Mesenchymal stem cell (in vitro differentiated cells and primary cell): ENCODE measurements at regions not wholly inside any gene's neighbourhood (a gene's known extent, or its start where the extent isn't known, plus 50 kb on each side); places are given as distances from the start of the nearest gene placed in this dataset.

Experiments
- DNase-seq: peaks from one replicate; pipeline ENCODE4 v3.0.0-alpha.2; 2013
- H2AFZ ChIP-seq: one replicate; pipeline ENCODE4 v1.6.1; 2013; ENCODE audit warnings: low read depth, mild to moderate bottlenecking, control low read depth, inconsistent platforms, low read length, moderate library complexity
- H2AK5ac ChIP-seq: 2 replicates; pipeline ENCODE4 v1.6.1; 2013; ENCODE audit warnings: low read length, moderate library complexity, mild to moderate bottlenecking, inconsistent platforms; ENCODE audit not compliant: severe bottlenecking
- H2BK120ac ChIP-seq: one replicate; pipeline ENCODE4 v1.6.1; 2013; ENCODE audit warnings: low read depth, mild to moderate bottlenecking, inconsistent platforms, low read length, moderate library complexity
- H2BK12ac ChIP-seq, 2 experiments: one replicate each; pipeline ENCODE4 v1.6.1; 2013; ENCODE audit warnings: inconsistent platforms in 2 of 2, low read length in 2 of 2, mild to moderate bottlenecking in 2 of 2, moderate library complexity in 2 of 2, control low read depth in 1 of 2
- H2BK15ac ChIP-seq: one replicate; pipeline ENCODE4 v1.6.1; 2013; ENCODE audit warnings: mild to moderate bottlenecking, low read depth, inconsistent platforms; ENCODE audit not compliant: poor library complexity, severe bottlenecking
- H2BK5ac ChIP-seq: 2 replicates; pipeline ENCODE4 v1.6.1; 2013; ENCODE audit warnings: low read depth, mild to moderate bottlenecking, low read length, control low read depth, inconsistent platforms; ENCODE audit not compliant: poor library complexity, severe bottlenecking
- H3K14ac ChIP-seq, 2 experiments: one replicate each; pipeline ENCODE4 v1.6.1; 2013; ENCODE audit warnings: inconsistent platforms in 2 of 2, low read length in 2 of 2, control low read depth in 1 of 2, mild to moderate bottlenecking in 1 of 2, moderate library complexity in 1 of 2
- H3K18ac ChIP-seq, 2 experiments: one replicate each; pipeline ENCODE4 v1.6.1; 2013; ENCODE audit warnings: inconsistent platforms in 2 of 2, low read length in 2 of 2, control low read depth in 1 of 2, low read depth in 1 of 2, mild to moderate bottlenecking in 1 of 2
- H3K23ac ChIP-seq, 2 experiments: one replicate each; pipeline ENCODE4 v1.6.1; 2013; ENCODE audit warnings: inconsistent platforms in 2 of 2, low read length in 2 of 2, mild to moderate bottlenecking in 2 of 2, moderate library complexity in 2 of 2, control low read depth in 1 of 2
- H3K27ac ChIP-seq: 2 replicates; pipeline ENCODE4 v1.5.1; 2013; ENCODE audit warnings: mild to moderate bottlenecking, moderate library complexity, low read length, control low read depth, inconsistent platforms; ENCODE audit not compliant: poor library complexity, severe bottlenecking
- H3K27me3 ChIP-seq, 2 experiments: 2 replicates each; pipeline versions ENCODE4 v1.6.1 to v1.7.0; 2013; ENCODE audit warnings: low read length in 2 of 2, mild to moderate bottlenecking in 2 of 2, moderate library complexity in 2 of 2, control low read depth in 1 of 2, inconsistent platforms in 1 of 2; ENCODE audit not compliant: control insufficient read depth in 1 of 2, insufficient read depth in 1 of 2
- H3K36me3 ChIP-seq, 2 experiments: 2 replicates each; pipeline versions ENCODE4 v1.6.1 to v1.7.0; 2013; ENCODE audit warnings: low read length in 2 of 2, control low read depth in 1 of 2, inconsistent platforms in 1 of 2, low read depth in 1 of 2, mild to moderate bottlenecking in 1 of 2; ENCODE audit not compliant: insufficient read depth in 2 of 2, control insufficient read depth in 1 of 2
- H3K4ac ChIP-seq, 2 experiments: one replicate each; pipeline ENCODE4 v1.6.1; 2013; ENCODE audit warnings: inconsistent platforms in 2 of 2, low read length in 2 of 2, mild to moderate bottlenecking in 2 of 2, moderate library complexity in 2 of 2, control low read depth in 1 of 2, low read depth in 1 of 2
- H3K4me1 ChIP-seq: 2 replicates; pipeline ENCODE4 v1.6.1; 2013; ENCODE audit warnings: low read depth, low read length, control low read depth; ENCODE audit not compliant: control insufficient read depth, insufficient read depth
- H3K4me2 ChIP-seq: 2 replicates; pipeline ENCODE4 v1.6.1; 2013; ENCODE audit warnings: low read length, mild to moderate bottlenecking, inconsistent platforms; ENCODE audit not compliant: poor library complexity, severe bottlenecking
- H3K4me3 ChIP-seq, 2 experiments: 2 replicates each; pipeline versions ENCODE4 v1.5.1 to v1.7.0; 2013; ENCODE audit warnings: low read length in 2 of 2, mild to moderate bottlenecking in 2 of 2, control low read depth in 1 of 2, low read depth in 1 of 2; ENCODE audit not compliant: insufficient read depth in 1 of 2
- H3K79me1 ChIP-seq: replicated peaks from 2 replicates; pipeline ENCODE4 v1.6.1; 2013; ENCODE audit warnings: mild to moderate bottlenecking, control low read depth, low read length, inconsistent platforms; ENCODE audit not compliant: poor library complexity, severe bottlenecking
- H3K9ac ChIP-seq: 2 replicates; pipeline ENCODE4 v1.7.0; 2013; ENCODE audit warnings: mild to moderate bottlenecking, low read length, moderate library complexity
- H3K9me3 ChIP-seq: 2 replicates; pipeline ENCODE4 v1.7.0; 2013; ENCODE audit warnings: mild to moderate bottlenecking, low read length; ENCODE audit not compliant: control insufficient read depth
- H4K8ac ChIP-seq: one replicate; pipeline ENCODE4 v1.6.1; 2013; ENCODE audit warnings: inconsistent platforms, mild to moderate bottlenecking, low read length, moderate library complexity
- H4K91ac ChIP-seq: one replicate; pipeline ENCODE4 v1.6.1; 2013; ENCODE audit warnings: mild to moderate bottlenecking, low read length, inconsistent platforms
- WGBS: methylation state at CpG from one replicate; pipeline ENCODE4 v1.1.7; 2013; ENCODE audit warnings: mixed read lengths; 5-methylcytosine and 5-hydroxymethylcytosine counted together

DNA sequence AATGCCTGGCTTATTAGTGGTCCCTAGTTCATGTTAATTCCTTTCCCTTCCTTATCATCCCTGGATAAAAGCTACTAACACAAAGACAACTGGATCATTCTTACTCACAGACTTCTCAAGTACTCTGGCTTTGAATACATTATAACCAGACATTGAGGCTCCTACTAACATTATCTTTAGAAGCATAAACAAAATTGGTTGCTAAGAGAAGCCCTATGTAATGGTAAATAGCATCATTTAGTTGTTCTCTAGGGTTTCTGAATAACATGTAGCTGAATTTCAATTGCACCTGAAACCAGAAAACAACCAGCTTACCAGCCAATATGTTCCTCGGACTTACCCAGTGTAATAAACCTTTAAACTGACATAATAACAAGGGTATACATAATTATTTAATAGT lies 114.1 kb upstream of the NCKAP5 start:
- H3K79me1 ChIP-seq: no peaks in the 10 kb centered on the region
- H2BK12ac ChIP-seq: no peak overlapping the region
- H2BK120ac ChIP-seq: no peak overlapping the region
- no peak overlapping the region for H3K9ac ChIP-seq
- no peak overlapping the region for H3K18ac ChIP-seq
- H4K91ac ChIP-seq: no peak overlapping the region
- no peak overlapping the region for H3K4me3 ChIP-seq
- H3K4me2 ChIP-seq: no peak overlapping the region
- no peak overlapping the region for H3K4ac ChIP-seq
- H3K27ac ChIP-seq: no peak overlapping the region
- no peak overlapping the region for H3K14ac ChIP-seq
- peak; percentile 78 for DNase-seq
- H3K36me3 ChIP-seq: no peaks in the 10 kb centered on the region
- no peaks in the 10 kb centered on the region for H3K4me1 ChIP-seq
- H2BK15ac ChIP-seq: no peak overlapping the region
- H2BK5ac ChIP-seq: no peak overlapping the region
- H2AFZ ChIP-seq: no peak overlapping the region
- H2AK5ac ChIP-seq: no peak overlapping the region
- H4K8ac ChIP-seq: no peak overlapping the region
- no peak overlapping the region for H3K23ac ChIP-seq
- no peaks in the 10 kb centered on the region for H3K27me3 ChIP-seq
- H3K9me3 ChIP-seq: no peaks in the 10 kb centered on the region
- 100% methylated on average over 1 of the region's 1 CpG for WGBS

DNA sequence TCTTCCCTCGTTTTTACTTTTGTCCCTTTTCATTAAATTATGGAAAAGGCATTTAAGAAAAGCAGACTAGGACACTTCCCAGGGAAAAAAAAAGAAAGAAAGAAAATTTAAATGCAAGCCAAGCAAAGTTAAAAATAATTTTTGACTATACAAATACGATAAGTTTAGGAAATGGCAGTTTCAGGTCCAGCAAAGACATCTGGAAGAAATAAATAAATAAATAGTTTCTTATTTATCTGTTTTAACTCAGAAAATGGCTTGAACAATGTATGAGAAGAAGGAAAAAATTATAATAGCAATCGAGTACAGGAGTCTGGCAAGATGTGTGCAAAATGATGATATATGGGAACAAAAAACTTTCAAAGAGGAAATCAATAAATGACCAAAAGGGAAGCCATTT lies 114.6 kb upstream of the NCKAP5 start:
- no peak overlapping the region for H4K91ac ChIP-seq
- no peak overlapping the region for H3K4ac ChIP-seq
- WGBS: 88% methylated on average over 2 of the region's 3 CpGs

DNA sequence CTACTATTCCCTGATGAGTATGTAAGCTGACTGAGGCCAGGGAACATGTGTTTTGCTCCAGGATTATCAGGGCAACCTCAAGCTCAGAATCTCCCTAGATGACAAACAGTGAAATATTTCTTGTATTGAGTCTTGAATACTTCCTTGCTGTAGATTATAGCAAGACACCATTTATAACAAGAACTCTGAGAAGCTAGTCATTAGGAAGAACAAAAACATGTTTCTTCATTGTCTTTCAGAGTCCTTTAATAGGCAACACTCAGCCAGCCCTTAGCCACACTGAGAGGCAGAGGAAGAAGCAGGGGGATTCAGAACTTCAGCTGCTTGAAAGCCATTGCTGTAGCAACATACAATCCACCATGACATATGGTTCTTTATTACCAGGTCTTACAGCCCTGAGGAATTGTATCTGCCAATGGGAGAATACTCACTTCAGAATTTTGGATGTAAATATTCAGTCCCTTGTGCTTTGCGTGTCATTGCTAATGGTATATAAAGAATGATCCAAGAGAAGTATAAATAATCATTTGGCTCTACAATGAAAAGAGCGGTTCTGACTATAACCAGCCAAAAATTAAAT lies 117.5 kb upstream of the NCKAP5 start:
- 93% methylated on average over 1 of the region's 2 CpGs for WGBS
- Histone ChIP-seq H3K9me3 (no peaks in the 10 kb centered on the region), H3K9ac (no peak overlapping the region), H3K14ac (no peak overlapping the region), H4K91ac (no peak overlapping the region), H3K4me2 (no peak overlapping the region), H2BK15ac (no peak overlapping the region), H4K8ac (no peak overlapping the region), H2AK5ac (no peak overlapping the region), H2BK5ac (no peak overlapping the region), H2BK120ac (no peak overlapping the region), H3K4ac (no peak overlapping the region), H3K4me1 (no peaks in the 10 kb centered on the region), H3K36me3 (no peaks in the 10 kb centered on the region), H3K23ac (no peak overlapping the region), H3K27me3 (peaks cover 0 to 6% of the 10 kb centered on the region in 2 experiments), H2BK12ac (no peak overlapping the region), H3K27ac (no peak overlapping the region), H3K4me3 (no peak overlapping the region), H2AFZ (no peak overlapping the region), H3K79me1 (no peaks in the 10 kb centered on the region), H3K18ac (no peak overlapping the region)
- DNase-seq: no peak

More for the DNA sequence above, 114.6 kb upstream of the NCKAP5 start:
- no peak for DNase-seq
- no peak overlapping the region for H3K23ac ChIP-seq
- H3K9me3 ChIP-seq: no peaks in the 10 kb centered on the region
- no peak overlapping the region for H2BK120ac ChIP-seq
- no peak overlapping the region for H3K18ac ChIP-seq
- no peak overlapping the region for H2AK5ac ChIP-seq
- H3K79me1 ChIP-seq: no peaks in the 10 kb centered on the region
- H2BK15ac ChIP-seq: no peak overlapping the region
- no peak overlapping the region for H3K14ac ChIP-seq
- no peak overlapping the region for H4K8ac ChIP-seq
- H2BK5ac ChIP-seq: no peak overlapping the region
- no peaks in the 10 kb centered on the region for H3K27me3 ChIP-seq
- H3K9ac ChIP-seq: no peak overlapping the region
- no peak overlapping the region for H2AFZ ChIP-seq
- H3K36me3 ChIP-seq: no peaks in the 10 kb centered on the region
- no peak overlapping the region for H2BK12ac ChIP-seq
- H3K27ac ChIP-seq: no peak overlapping the region
- H3K4me2 ChIP-seq: no peak overlapping the region
- no peak overlapping the region for H3K4me3 ChIP-seq
- no peaks in the 10 kb centered on the region for H3K4me1 ChIP-seq

DNA sequence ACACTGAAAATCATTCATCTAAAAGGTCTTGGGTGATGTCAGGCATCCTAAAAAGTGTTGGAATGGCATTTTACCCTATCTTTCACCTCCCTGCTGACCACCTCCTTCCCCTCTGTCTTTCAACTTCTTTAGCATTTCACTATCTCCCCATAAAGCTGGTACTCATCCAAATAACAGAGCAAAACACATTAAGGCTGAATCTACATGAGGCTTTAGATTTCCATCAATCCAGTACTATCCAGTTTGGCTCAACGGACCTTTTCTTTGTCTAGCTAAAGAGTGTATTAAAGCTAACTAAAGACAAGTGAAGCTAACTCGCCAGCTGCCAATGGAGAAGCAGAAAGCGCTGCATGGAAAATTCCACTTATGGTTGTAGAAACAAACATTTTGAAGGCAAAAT lies 122.5 kb upstream of the NCKAP5 start:
- H2AK5ac ChIP-seq: no peak overlapping the region
- no peak overlapping the region for H3K4me2 ChIP-seq
- no peak overlapping the region for H3K27ac ChIP-seq
- H3K9ac ChIP-seq: no peak overlapping the region
- H4K91ac ChIP-seq: no peak overlapping the region
- H3K79me1 ChIP-seq: no peaks in the 10 kb centered on the region
- H3K23ac ChIP-seq: no peak overlapping the region
- no peak overlapping the region for H3K14ac ChIP-seq
- H3K36me3 ChIP-seq: no peaks in the 10 kb centered on the region
- H3K18ac ChIP-seq: no peak overlapping the region
- H2BK15ac ChIP-seq: no peak overlapping the region
- H2BK120ac ChIP-seq: no peak overlapping the region
- no peak overlapping the region for H3K4me3 ChIP-seq
- WGBS: 100% methylated on average over 1 of the region's 3 CpGs
- H2AFZ ChIP-seq: no peak overlapping the region
- H3K4ac ChIP-seq: no peak overlapping the region
- H2BK5ac ChIP-seq: no peak overlapping the region
- H4K8ac ChIP-seq: no peak overlapping the region
- H3K9me3 ChIP-seq: peaks cover 3% of the 10 kb centered on the region
- no peaks in the 10 kb centered on the region for H3K4me1 ChIP-seq
- no peak overlapping the region for H2BK12ac ChIP-seq
- H3K27me3 ChIP-seq: peaks cover 0 to 6% of the 10 kb centered on the region in 2 experiments
- DNase-seq: no peak
